ENCODE measurements at regions not wholly inside any gene's neighbourhood (a gene's known extent, or its start where the extent isn't known, plus 50 kb on each side); places are given as distances from the start of the nearest gene placed in this dataset.

GRCh38 chr3:95044101-95044500 lies 981.2 kb downstream of the NSUN3 start:
- TF ChIP-seq CTCF (IDR thresholded peaks at IDR 0.05) (no peak), POLR2A (IDR thresholded peaks at IDR 0.05) (no peak)
